ENCODE measurements at regions not wholly inside any gene's neighbourhood (a gene's known extent, or its start where the extent isn't known, plus 50 kb on each side); places are given as distances from the start of the nearest gene placed in this dataset.

GRCh38 chr5:9877488-9877887, 247.3 kb upstream of the TAS2R1 start:
- TF ChIP-seq CTCF (IDR thresholded peaks at IDR 0.05) (no peak), POLR2A (IDR thresholded peaks at IDR 0.05) (no peak), EP300 (IDR thresholded peaks at IDR 0.05) (no peak), POLR2AphosphoS5 (IDR thresholded peaks at IDR 0.05) (no peak)
- Histone ChIP-seq H3K9me3 (peaks cover 0 to 15% (median 0%) of the 10 kb centered on the region in 3 donors), H3K27ac (no peak overlapping the region), H3K27me3 (no peaks in the 10 kb centered on the region), H3K4me3 (no peak overlapping the region), H3K36me3 (no peaks in the 10 kb centered on the region), H3K4me1 (no peaks in the 10 kb centered on the region)
- 24 to 33% methylated on average over 4 of the region's 4 CpGs for WGBS, 2 donors (ENCODE audit: low coverage in 1 of 2)
- no peak for ATAC-seq

- no peak for TF ChIP-seq CTCF (IDR thresholded peaks at IDR 0.05)
- TF ChIP-seq EP300 (IDR thresholded peaks at IDR 0.05), result no peak
- TF ChIP-seq POLR2AphosphoS5 (IDR thresholded peaks at IDR 0.05), result no peak
- no peak for TF ChIP-seq POLR2A (IDR thresholded peaks at IDR 0.05)
- 70 to 79% methylated on average over 4 of the region's 4 CpGs for WGBS, 2 donors (ENCODE audit: low coverage in 1 of 2)
Measured at GRCh38 chr5:9876451-9876850, 246.3 kb upstream of the TAS2R1 start.

GRCh38 chr5:9869616-9870288, 239.6 kb upstream of the TAS2R1 start:
- no peak overlapping the region for H3K27ac ChIP-seq
- 69 to 70% methylated on average over 2 of the region's 2 CpGs for WGBS, 2 donors (ENCODE audit: low coverage in 1 of 2)
- H3K36me3 ChIP-seq, result no peaks in the 10 kb centered on the region
- TF ChIP-seq EP300 (IDR thresholded peaks at IDR 0.05) (no peak), POLR2A (IDR thresholded peaks at IDR 0.05) (no peak), CTCF (IDR thresholded peaks at IDR 0.05) (no peak), POLR2AphosphoS5 (IDR thresholded peaks at IDR 0.05) (no peak)
- no peaks in the 10 kb centered on the region for H3K27me3 ChIP-seq
- peaks cover 0 to 32% (median 0%) of the 10 kb centered on the region in 3 donors for H3K9me3 ChIP-seq
- ATAC-seq, result no peak
- H3K4me1 ChIP-seq, result no peaks in the 10 kb centered on the region
- H3K4me3 ChIP-seq, result no peak overlapping the region

More at GRCh38 chr5:9876451-9876850, 246.3 kb upstream of the TAS2R1 start:
- H3K4me3 ChIP-seq, result no peak overlapping the region
- ATAC-seq, result no peak
- no peaks in the 10 kb centered on the region for H3K36me3 ChIP-seq
- H3K27ac ChIP-seq, result no peak overlapping the region
- H3K4me1 ChIP-seq, result no peaks in the 10 kb centered on the region
- peaks cover 0 to 8% (median 0%) of the 10 kb centered on the region in 3 donors for H3K9me3 ChIP-seq
- H3K27me3 ChIP-seq, result no peaks in the 10 kb centered on the region

GRCh38 chr5:9865574-9865973, 235.4 kb upstream of the TAS2R1 start:
- WGBS, 2 donors (ENCODE audit: low coverage in 1 of 2), result 80 to 86% methylated on average over 1 of the region's 1 CpG
- H3K27ac ChIP-seq, result no peak overlapping the region
- no peak overlapping the region for H3K4me3 ChIP-seq
- no peaks in the 10 kb centered on the region for H3K4me1 ChIP-seq
- no peaks in the 10 kb centered on the region for H3K27me3 ChIP-seq
- H3K9me3 ChIP-seq, result peaks cover 0 to 39% (median 0%) of the 10 kb centered on the region in 3 donors
- H3K36me3 ChIP-seq, result no peaks in the 10 kb centered on the region
- TF ChIP-seq CTCF (IDR thresholded peaks at IDR 0.05) (no peak), POLR2A (IDR thresholded peaks at IDR 0.05) (no peak), POLR2AphosphoS5 (IDR thresholded peaks at IDR 0.05) (no peak), EP300 (IDR thresholded peaks at IDR 0.05) (no peak)
- ATAC-seq, result no peak

- no peaks in the 10 kb centered on the region for H3K36me3 ChIP-seq
- 75 to 100% methylated on average over 1 to 3 of the region's 3 CpGs for WGBS, 2 donors (ENCODE audit: low coverage in 1 of 2)
- H3K27ac ChIP-seq, result no peak overlapping the region
- no peak for ATAC-seq
- TF ChIP-seq POLR2A (IDR thresholded peaks at IDR 0.05) (no peak), CTCF (IDR thresholded peaks at IDR 0.05) (no peak), POLR2AphosphoS5 (IDR thresholded peaks at IDR 0.05) (no peak), EP300 (IDR thresholded peaks at IDR 0.05) (no peak)
- H3K9me3 ChIP-seq, result peaks cover 0 to 39% (median 0%) of the 10 kb centered on the region in 3 donors
- no peak overlapping the region for H3K4me3 ChIP-seq
- H3K27me3 ChIP-seq, result no peaks in the 10 kb centered on the region
- no peaks in the 10 kb centered on the region for H3K4me1 ChIP-seq
Measured at GRCh38 chr5:9864791-9865190, 234.6 kb upstream of the TAS2R1 start.

Measured in gastroesophageal sphincter (tissue), 4 donors.